ENCODE measurements at regions not wholly inside any gene's neighbourhood (a gene's known extent, or its start where the extent isn't known, plus 50 kb on each side); places are given as distances from the start of the nearest gene placed in this dataset.

- TF ChIP-seq CTCF (IDR thresholded peaks at IDR 0.05), result no peak
- no peak for TF ChIP-seq POLR2A (IDR thresholded peaks at IDR 0.05)
- TF ChIP-seq EP300 (IDR thresholded peaks at IDR 0.05), result no peak
Measured at GRCh38 chr2:52117299-52117698, 1085.4 kb upstream of the NRXN1 start.

All from suprapubic skin (tissue), 3 donors.